ENCODE measurements at regions not wholly inside any gene's neighbourhood (a gene's known extent, or its start where the extent isn't known, plus 50 kb on each side); places are given as distances from the start of the nearest gene placed in this dataset.
"Not testable (repeated sequence)": the region's sequence is repeated elsewhere in the genome, so short reads cannot be mapped to it uniquely, and the experiment has no call there.

- not testable (repeated sequence) for FAIRE-seq
Measured at GRCh38 chr1:213601705-213602104, 386.1 kb upstream of the PROX1 start.

GRCh38 chr1:213602796-213603486 is 384.8 kb upstream of the PROX1 start:
- no peak for FAIRE-seq

GRCh38 chr1:213604477-213604876 is 383.3 kb upstream of the PROX1 start:
- FAIRE-seq, result no peak

GRCh38 chr1:213605732-213606131 is 382.0 kb upstream of the PROX1 start:
- no peak for FAIRE-seq

- no peak for FAIRE-seq
Measured at GRCh38 chr1:213606252-213606820, 381.4 kb upstream of the PROX1 start.

- FAIRE-seq, result no peak
Measured at GRCh38 chr1:213613549-213613948, 374.2 kb upstream of the PROX1 start.

GRCh38 chr1:213615226-213615916 is 372.4 kb upstream of the PROX1 start:
- no peak for FAIRE-seq

GRCh38 chr1:213617133-213617532 is 370.6 kb upstream of the PROX1 start:
- FAIRE-seq, result no peak

- FAIRE-seq, result no peak
Measured at GRCh38 chr1:213618094-213618493, 369.7 kb upstream of the PROX1 start.

GRCh38 chr1:213619026-213619425 is 368.7 kb upstream of the PROX1 start:
- FAIRE-seq, result no peak

GRCh38 chr1:213621077-213621476 is 366.7 kb upstream of the PROX1 start:
- FAIRE-seq, result no peak

GRCh38 chr1:213622365-213623063 is 365.3 kb upstream of the PROX1 start:
- no peak for FAIRE-seq

GRCh38 chr1:213623064-213623581 is 364.6 kb upstream of the PROX1 start:
- no peak for FAIRE-seq

- FAIRE-seq, result no peak
Measured at GRCh38 chr1:213623862-213624261, 363.9 kb upstream of the PROX1 start.

- FAIRE-seq, result not testable (repeated sequence)
Measured at GRCh38 chr1:213636778-213637177, 351.0 kb upstream of the PROX1 start.

- no peak for FAIRE-seq
Measured at GRCh38 chr1:213641312-213641711, 346.5 kb upstream of the PROX1 start.

GRCh38 chr1:213643360-213643759 is 344.4 kb upstream of the PROX1 start:
- no peak for FAIRE-seq

GRCh38 chr1:213647864-213648650 is 339.7 kb upstream of the PROX1 start:
- no peak for FAIRE-seq

- no peak for FAIRE-seq
Measured at GRCh38 chr1:213649373-213649772, 338.4 kb upstream of the PROX1 start.

GRCh38 chr1:213650603-213651002 is 337.2 kb upstream of the PROX1 start:
- no peak for FAIRE-seq

- FAIRE-seq, result no peak
Measured at GRCh38 chr1:213651077-213651476, 336.7 kb upstream of the PROX1 start.

GRCh38 chr1:213652109-213652508 is 335.7 kb upstream of the PROX1 start:
- no peak for FAIRE-seq

Data from colon (tissue), 2 donors.